ENCODE measurements at regions not wholly inside any gene's neighbourhood (a gene's known extent, or its start where the extent isn't known, plus 50 kb on each side); places are given as distances from the start of the nearest gene placed in this dataset.
"Not testable (repeated sequence)": the region's sequence is repeated elsewhere in the genome, so short reads cannot be mapped to it uniquely, and the experiment has no call there.

- no peak for TF ChIP-seq CTCF (conservative IDR thresholded peaks at IDR 0.05; ENCODE audit: low read depth, low read length)
- no peak overlapping the region for H3K4me3 ChIP-seq (ENCODE audit: low read depth, low read length)
- DNase-seq (ENCODE audit: low read depth) = no peak
Measured at GRCh38 chr12:131466306-131466705, 244.6 kb upstream of the SFSWAP start.

GRCh38 chr12:131466932-131467331 is 244.0 kb upstream of the SFSWAP start:
- TF ChIP-seq CTCF (conservative IDR thresholded peaks at IDR 0.05; ENCODE audit: low read depth, low read length) = no peak
- H3K4me3 ChIP-seq (ENCODE audit: low read depth, low read length) = no peak overlapping the region
- no peak for DNase-seq (ENCODE audit: low read depth)

DNA sequence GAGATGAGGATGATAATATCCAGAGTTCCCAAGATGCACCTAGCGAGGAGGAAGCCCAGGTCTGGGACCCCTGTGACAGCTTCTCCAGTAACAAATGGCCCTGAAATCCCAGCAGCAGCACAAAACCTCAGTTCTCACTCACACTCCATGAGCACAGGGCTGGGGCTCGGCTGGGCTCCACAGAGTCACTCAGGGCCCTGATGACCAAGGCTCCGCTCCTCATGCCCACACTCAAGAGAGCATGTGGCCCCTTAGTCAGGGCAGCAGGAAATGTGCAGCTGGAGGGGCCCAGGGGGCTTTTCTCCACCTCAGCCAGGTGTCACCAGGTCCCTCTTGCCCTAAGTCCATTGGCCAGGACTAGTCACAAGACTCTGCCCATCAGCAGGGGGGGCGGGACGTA is 242.7 kb upstream of the SFSWAP start:
- DNase-seq (ENCODE audit: low read depth) = no peak
- TF ChIP-seq CTCF (conservative IDR thresholded peaks at IDR 0.05; ENCODE audit: low read depth, low read length) = no peak

DNA sequence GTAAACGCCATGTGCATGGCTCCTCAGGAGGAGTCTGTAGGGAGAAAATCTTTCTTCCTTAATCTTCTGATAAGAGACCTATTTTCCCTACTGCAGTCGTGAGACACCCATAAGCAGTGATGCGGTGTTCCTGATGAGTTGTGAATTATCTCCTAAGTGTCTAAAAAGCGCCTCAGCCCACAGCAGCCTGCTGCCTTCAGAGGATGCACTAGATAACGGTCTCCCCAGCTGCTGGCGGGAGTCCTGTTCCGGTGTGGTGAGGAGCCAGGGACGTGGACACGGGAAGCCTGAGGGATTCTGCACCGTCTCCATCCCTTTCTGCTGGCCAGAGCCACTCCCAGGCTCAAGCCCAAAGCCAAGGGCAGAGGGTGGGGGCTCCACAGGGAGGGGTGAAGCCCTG is 240.9 kb upstream of the SFSWAP start:
- DNase-seq (ENCODE audit: low read depth); H3K4me3 ChIP-seq (ENCODE audit: low read depth, low read length): not testable (repeated sequence)

More for the DNA sequence above, 242.7 kb upstream of the SFSWAP start:
- no peak overlapping the region for H3K4me3 ChIP-seq (ENCODE audit: low read depth, low read length)

- no peak overlapping the region for H3K4me3 ChIP-seq (ENCODE audit: low read depth, low read length)
- TF ChIP-seq CTCF (conservative IDR thresholded peaks at IDR 0.05; ENCODE audit: low read depth, low read length) = no peak
- no peak for DNase-seq (ENCODE audit: low read depth)
Measured at GRCh38 chr12:131471271-131471905, 239.5 kb upstream of the SFSWAP start.

DNA sequence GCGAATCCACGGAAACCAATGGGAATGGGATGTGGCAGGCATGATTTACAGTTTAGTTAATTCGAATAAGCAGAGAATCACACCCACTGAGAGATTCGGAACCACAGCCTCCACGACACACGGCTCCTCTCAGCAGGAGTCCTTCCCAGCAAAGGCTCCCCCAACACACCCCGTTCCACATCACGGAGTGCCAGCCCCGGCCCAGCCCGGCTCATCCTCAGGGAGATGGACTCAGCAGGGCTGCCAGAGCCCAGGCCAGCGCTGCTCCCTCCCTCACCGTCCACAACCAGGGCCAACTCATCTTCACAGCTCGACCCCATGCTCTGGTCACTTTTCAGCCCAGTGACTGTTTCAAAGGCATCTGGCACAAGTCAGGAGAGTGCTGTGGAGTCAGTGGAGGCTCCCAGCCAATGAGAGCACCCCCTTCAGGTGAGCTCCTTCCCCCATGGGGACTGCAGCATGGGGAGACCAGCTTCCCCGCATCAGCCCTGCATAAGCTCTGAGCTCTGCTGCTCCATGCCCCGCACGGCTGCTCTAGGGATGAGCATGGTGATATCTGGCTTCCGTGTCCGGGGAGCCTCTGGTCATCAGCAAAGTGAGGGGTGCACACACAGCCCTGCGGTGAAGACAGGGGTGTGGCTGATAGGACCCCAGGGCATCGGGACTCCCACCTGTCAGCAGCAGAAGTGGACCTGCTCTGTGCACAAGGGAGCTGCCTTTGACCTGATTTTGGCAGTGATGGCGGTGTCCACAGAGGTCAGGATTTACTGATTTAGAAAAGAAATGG is 238.8 kb upstream of the SFSWAP start:
- H3K4me3 ChIP-seq (ENCODE audit: low read depth, low read length) = no peak overlapping the region
- no peak for TF ChIP-seq CTCF (conservative IDR thresholded peaks at IDR 0.05; ENCODE audit: low read depth, low read length)
- DNase-seq (ENCODE audit: low read depth) = no peak

GRCh38 chr12:131473261-131473660 is 237.6 kb upstream of the SFSWAP start:
- H3K4me3 ChIP-seq (ENCODE audit: low read depth, low read length) = no peak overlapping the region
- DNase-seq (ENCODE audit: low read depth) = no peak
- TF ChIP-seq CTCF (conservative IDR thresholded peaks at IDR 0.05; ENCODE audit: low read depth, low read length) = no peak

All from choroid plexus epithelial cell (primary cell).